HG02571 (cell line): ENCODE measurements at regions not wholly inside any gene's neighbourhood (a gene's known extent, or its start where the extent isn't known, plus 50 kb on each side); places are given as distances from the start of the nearest gene placed in this dataset.

Experiments used
- ATAC-seq: cut with Tn5 transposase; IDR thresholded peaks from one replicate; pipeline ENCODE4 v1.9.1; 2021; ENCODE audit warnings: mild to moderate bottlenecking, moderate library complexity; ENCODE audit not compliant: unreplicated experiment

DNA sequence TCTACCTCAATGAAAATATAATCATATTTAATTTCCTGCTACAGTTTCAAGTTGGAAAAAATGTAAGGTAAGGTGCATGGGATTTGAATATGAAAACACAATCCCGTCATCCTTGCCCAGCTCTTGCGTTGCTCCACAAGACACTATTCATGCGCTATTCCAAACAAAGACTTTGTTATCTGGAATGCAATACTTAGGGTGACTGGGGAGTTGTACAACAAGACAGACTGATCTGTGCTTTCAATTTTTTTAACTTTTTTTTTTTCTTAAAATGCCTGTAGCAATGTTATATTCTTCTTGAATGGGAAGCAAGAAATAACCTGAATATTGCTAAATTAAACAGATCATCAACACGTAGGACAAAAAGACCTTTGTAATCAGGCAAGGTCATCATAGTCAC is 1077.2 kb downstream of the TTLL7 start:
- ATAC-seq = no peak

DNA sequence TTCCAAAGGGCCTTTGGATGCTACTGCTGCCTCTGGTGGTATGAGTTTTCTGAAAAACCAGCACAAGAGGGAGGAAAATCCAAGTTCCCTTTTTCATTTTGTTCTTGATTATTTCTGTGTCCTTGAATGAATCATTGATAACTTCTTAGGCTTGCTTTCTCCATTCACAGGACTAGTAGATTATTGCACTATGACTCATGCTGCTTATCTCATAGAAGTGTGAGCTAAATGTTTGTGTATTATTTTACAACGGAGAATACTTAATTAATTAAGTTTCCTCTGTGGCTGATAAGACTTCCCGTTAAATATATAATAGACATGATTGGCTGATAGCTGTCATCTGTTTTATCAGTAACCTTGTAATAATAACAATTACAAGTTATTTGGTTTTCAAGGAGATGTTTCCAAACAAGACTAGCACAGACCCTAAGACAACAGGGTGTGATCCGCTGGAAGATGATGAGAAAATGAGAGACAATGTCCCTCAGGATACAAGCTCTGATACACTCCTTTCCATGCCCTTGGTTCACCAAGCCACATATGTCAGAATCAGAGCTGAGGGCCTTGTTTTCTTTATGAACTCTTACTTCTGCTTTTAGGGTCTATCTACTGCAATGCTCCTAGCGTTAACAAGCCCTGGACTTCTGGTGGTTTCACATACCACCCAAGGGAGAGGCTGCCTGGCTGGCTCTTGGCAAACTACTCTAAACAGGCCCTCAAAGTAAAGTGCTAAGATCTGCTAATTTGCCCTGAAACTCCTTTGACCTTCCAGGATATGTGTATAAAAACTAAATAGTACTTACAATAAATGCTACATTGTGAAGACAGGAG is 1078.3 kb downstream of the TTLL7 start:
- ATAC-seq = no peak

DNA sequence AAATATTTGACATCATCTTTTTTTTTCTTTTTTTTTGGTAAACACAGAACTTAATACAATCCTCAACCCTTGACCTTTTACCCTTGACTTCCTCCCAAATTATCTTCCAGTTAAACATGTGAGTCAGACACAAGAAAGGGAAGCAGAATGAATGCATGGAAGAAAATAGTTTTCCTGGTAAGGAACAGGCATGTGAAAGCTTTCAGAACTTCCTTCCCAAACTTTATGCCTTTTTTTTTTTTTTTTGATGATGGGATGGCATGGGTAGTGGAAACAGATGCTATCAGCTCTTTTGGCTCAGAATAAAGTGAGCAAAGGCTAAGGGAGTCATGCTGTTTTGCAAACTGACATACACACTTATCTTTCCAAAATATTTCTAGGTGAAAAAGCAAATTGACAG is 1079.1 kb downstream of the TTLL7 start:
- no peak for ATAC-seq

DNA sequence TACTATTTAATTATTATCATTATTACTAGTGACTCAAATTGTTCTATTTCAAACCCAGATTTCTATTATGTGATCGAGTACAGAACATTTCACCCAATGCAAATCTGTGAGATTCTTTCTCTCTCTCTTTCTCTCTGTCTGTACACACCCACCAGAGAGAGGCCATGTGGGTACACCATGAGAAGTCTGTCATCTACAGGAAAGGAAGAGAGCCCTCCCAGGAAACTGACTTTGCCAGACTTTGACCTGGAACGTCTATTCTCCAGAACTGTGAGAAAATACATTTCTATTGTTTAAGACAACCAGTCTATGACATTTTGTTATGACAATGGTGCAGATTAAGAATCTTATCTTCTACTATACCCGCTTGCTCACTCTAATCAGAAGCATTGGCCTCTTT is 1091.6 kb downstream of the TTLL7 start:
- ATAC-seq = no peak

DNA sequence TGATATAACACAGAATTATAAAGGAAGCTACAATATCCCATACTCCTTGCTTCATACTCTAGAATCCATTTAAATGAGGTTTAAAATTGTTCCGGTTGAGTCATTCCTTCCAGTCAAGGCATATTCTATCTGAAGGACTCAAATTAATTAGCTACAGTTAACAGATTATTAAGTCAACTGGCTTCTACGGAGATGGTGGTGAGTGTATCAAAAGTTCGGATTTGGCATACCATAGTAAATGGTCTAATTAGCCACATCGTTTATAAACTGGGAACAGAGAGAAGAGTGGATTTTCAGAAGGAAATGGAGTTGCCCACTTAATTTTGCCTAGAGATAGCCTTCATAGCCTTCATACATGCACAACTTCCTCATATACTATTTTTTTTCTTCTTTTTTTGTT is 1095.3 kb downstream of the TTLL7 start:
- ATAC-seq = no peak

DNA sequence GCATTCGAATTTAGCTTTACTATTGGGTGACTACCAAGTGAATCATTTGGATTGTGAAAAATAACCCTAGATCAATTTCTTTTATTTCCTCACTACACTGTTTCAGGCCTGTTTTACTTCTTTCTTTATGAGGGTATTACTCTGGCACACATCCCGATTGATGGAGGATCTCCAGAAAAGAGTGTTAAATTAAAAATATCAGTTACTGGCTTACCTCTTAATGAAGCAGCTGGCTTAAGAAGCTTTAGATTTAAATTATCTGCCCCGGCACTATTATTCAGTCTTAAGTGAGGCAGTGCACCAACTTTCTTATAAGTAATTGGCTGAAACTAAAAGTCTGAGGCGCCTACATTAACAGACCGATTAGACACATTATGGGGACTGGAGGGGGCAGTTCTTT is 1097.4 kb downstream of the TTLL7 start:
- no peak for ATAC-seq

DNA sequence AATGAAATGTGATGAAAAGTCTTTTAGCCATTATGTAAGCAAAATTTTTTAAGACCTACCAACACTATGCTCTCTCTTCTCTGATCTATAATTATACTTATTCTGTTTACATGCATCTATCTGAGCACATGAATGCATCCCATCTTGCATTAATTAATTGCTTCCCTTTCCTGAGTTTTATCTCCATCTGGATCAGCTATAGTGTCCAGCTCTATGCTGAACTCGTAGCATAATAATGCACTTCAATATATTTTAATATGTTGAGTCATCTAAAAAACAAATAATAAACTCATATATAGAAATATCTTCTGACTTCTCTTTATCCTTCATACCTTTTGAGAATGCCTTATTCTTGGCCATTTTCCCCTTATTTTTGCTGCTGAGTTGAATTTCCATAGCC is 1097.8 kb downstream of the TTLL7 start:
- no peak for ATAC-seq

DNA sequence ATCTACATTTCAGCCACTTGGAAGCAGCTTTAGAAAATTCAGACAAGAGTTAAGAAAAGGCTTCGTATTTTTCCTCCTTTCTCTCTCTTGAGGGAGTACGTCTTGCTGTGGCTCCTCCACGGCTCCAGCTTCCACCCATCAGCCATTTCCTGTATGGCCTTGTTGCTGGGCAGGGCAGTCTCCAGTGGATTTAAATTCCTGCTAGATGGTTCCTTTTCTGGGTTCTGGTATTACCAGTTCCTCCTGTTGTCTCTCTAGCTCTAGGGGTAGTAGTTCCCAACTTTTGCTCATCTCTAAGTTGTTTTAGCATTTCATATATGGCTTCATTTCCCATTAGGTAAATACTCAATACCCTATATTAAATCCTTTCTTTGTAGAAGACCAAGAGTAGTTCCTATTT is 1098.3 kb downstream of the ADGRL2 start:
- no peak for ATAC-seq

DNA sequence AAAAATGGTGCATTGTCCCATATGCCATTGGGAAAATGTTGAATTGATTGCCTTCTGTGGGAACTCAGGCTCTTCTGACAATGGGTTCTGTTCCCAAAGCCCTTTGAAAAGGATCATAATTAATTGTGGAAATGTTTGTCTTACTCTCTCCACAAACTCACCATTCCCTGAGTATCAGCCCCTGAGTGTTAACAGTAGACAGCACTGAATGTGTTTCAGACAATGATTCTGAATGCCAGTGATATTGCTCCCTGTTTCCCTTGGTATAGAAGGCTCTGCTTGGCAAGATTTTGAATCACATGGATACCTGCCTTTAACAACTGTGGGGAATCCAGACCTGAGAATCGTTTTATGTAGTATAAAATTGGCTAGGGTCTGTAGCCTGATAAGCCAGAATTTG is 1096.8 kb downstream of the ADGRL2 start:
- ATAC-seq = no peak

DNA sequence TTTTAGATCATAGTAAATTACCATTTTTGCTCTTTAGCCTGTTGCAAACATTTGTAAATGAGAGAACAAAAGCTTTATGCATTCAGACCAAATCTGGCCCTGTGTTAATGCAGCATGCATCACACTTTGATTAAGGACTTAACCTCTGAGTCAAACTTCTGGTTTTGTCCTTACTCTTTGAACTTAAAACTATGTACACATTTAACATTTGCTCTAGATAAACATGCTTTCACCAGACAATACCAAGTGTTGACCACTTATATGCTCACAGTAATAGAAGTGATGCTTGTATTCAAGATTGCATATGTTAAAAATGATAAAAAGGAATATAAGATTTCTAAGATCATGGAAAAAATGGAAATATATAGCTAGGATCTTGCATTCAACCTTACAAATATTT is 1095.3 kb downstream of the ADGRL2 start:
- no peak for ATAC-seq

DNA sequence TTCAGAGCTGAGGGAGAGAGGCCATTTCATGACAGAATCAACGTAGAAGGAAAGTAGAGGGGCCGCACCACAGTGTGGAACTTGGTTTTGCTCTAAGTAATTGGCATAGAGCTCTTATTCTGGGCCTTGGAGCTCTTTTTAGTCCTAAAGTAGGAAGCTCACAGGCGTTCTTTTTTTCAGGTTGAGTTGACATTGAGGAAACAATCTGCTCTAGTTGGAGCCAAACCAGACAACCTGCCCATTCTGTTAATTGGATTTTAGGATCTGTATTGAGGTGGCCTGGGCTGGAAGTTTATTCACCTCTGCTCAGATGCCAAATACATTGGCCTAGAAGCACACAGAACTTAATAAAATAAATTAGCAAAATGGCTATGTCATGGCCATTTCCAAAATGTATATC is 1093.9 kb downstream of the ADGRL2 start:
- no peak for ATAC-seq

DNA sequence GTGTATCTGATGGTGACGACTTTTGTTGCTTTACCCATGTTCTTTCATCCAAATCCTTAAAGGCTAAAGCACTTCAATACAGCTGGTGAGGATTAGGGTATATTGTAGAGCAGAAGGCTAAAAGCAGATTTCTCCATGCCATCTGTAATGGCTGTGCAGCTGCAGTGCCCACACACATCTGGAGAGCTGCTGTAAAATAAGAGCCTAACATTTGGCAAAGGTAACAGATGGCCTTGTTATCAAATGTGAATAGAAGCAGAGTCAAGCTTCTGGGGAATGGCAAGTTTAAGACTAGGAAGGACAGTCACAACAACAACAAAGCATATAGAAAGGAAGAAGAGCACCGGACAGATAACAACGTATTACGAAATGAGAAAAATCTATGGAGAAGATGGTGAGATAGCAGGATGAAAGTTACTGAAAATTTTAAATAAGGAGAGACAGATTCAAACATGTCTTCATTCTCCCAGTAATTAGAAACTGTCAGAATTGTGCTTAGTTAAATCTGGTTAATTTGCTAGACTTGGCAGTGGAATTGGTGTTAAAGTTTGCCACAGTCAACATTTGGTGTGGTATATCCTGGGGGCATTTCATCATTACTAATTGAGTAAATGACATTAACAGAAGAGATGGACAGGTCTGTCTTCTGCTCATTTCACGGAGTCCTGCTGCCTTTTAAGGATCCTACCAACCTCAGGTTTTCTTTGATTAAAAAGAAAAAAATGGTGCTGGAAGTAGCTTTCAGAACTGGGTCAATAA is 1093.2 kb downstream of the ADGRL2 start:
- no peak for ATAC-seq

DNA sequence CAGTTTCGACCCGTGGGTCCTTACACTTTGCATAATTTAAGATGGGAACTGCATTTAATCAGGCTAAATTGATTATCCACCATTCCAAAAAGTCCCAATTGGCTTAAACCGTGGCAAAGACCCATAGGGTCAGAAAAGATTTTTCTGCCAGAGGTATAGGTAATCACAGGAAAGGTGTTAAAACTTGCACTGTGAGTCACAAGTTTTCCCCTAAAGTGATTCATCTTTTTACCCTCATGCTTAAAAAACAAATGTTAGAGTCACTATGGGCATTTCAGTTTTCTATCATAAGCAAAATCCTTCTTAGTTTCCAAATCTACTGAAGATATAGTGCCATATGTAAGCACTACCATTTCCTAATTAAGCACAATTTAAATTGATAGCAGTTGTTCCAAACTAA is 1079.8 kb downstream of the ADGRL2 start:
- no peak for ATAC-seq

DNA sequence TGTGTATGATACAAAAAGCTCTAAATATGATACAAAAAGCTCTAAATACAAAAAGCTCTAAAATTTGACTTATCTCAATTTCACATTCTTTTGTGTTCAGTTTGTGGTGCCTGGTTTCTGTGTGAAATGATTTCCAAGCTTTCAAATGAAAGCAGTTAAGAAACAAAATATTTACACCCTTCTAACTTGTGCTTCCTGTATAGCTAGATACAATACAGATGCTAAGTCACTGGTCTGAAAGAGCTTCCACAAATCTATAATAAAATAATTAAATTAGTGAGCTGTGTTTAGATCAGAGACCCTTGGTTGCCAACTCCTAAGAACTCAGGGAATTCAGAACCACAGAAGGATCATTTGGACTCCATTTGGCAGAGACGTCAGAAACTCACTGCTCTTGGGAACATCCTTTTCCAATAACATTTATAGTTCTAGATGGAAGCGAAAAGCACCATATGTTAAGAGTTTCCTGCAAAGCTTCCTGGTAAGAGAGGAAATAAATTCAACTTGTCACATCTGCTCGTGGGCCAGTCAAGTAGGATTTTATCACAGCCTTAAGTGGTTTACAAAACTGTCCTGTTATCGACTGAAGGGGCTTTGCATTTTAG is 1079.1 kb downstream of the ADGRL2 start:
- no peak for ATAC-seq

DNA sequence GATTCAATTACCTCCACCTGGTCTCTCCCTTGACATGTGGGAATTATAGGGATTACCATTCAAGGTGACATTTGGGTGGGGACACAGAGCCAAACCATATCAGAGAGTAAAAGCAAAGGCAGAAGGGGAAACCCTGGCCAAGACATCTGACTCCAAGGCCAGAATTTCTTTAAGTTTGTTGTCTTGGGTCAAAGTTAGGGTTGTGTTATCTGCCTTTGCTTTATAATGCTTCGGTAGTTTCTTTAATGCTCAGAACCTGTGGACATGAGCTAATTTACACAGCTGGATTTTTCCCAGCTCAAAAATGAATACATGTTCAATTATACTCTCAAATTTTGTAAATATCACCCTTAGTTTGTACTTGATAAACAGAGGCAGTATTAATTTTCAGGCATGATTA is 1074.4 kb downstream of the ADGRL2 start:
- no peak for ATAC-seq

DNA sequence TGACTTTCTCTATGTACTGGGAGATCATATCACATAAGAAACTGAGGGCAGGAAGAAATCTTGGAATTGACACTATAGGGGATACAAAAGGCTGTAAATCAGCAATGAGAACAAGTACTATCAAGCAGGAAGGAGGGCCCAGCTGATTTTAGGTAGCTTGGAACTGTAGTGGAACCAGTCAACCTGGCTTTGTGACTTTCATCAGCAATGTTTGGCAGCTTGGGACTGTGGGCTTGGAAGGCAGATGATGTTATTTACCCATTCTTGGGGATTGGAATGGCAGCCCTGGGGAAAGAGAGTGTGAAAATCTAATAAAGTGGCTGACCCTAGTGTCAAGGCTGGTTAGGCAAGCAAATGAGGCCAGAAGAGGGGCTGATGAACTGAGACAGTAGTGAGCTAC is 1073.3 kb downstream of the ADGRL2 start:
- no peak for ATAC-seq

DNA sequence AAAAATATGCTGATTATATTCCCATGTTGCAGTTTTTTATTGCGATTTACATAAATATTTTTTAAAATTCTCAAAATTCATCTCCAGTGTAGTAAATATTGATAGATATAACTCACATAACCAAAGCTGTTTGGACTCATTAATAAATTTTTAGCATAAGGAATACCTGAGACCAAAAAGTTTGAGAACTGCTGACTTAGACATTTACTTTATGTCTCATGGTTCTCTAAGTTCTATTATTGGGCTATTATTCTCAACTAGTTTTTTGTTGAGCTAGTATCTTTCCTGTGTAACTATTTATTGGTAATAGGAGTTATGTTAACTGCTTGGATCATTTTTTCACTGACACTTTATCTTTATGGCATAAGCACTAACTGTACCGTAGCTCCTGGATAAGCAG is 1069.6 kb downstream of the ADGRL2 start:
- ATAC-seq = no peak

DNA sequence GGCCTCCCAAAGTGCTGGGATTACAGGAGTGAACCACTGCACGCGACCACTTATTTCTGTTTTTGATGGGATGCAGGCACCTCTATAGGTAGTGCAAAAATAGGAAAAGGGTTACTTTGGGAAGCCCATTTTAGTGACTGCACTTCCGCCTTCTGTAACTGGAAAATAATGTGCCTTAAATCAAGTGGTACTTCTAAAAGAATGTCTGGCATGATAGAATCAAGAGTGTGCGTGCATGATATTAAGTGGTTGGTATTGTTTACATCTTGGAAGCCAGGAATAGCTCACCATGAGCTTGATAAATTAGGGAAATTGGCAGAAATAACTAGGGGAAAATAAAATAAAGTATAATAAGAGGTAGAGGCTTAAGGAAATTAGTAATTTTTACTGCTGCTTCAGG is 1067.0 kb downstream of the ADGRL2 start:
- no peak for ATAC-seq

DNA sequence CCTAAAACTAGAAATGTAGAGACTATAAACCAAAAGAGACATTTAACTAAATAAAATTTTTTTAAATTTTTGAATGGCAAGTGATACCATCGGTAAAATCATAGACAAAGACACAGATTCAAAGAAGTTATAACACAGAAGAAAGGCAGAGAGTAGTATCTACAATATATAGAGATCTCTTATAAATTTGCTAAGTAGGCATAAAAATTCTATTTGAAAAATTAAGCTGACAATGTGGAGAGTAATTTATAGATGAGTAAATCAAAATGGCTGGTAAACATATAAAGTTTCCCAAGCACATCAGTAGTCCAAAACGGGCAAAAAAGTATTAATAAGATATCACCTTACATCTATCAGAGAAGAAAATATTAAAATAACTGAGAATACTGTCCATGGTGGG is 1061.0 kb downstream of the ADGRL2 start:
- no peak for ATAC-seq

DNA sequence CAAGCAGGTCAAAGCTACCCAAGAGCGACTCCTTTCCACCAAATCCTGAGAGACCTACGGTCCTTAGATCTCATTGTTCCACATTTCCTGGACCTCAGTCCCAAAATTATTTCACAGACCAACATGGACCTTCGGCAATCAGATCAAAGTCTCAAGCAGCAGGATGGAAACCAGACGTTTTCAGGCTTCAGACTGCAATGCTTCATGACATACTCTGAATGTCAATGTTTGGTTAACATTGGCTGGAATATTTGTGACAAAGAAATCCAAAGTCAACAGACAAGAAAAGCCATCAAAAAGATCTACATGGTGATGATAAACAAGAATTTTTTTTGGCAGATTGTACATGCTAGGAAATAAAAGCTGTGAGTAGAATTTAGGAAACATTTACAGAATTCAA is 1057.3 kb downstream of the ADGRL2 start:
- no peak for ATAC-seq

DNA sequence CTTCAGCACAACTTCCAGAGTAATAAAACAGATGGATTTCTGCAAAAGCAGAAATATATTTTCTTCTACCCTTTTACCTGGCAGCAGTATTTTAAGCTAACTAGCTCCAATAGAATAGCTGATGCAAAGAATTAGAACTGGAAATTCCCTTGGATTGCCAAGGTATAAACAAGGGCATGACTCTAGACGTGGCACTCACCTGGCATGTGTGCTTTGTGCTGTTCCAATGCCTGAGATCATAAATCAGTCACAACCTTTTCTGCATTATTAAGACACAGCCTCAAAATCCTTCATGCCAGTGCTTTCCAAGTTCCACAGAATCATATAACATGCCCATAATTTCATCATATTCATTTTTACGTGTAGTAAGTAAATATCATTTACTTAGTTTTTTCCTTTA is 1048.7 kb downstream of the ADGRL2 start:
- no peak for ATAC-seq

DNA sequence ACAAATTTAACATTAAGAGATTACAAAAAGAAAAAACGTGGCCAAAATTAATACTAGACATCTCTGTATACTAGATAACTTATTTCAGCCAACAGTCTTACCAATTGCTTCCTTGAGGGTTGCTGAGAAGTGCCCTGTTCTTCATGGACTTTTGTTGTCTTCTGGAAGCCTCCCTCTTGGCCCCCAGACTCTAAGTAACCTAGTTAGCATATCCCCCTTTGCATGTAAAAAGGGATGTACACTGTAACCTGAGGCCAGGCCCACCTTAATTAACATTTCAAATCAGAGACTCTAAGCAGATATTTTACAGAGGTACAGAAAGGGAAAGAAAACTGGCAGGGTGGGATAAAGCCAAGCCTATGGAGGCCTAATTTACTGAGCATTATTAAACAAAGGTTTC is 1047.3 kb downstream of the ADGRL2 start:
- ATAC-seq = no peak
